HG03139 (cell line): ENCODE measurements at regions not wholly inside any gene's neighbourhood (a gene's known extent, or its start where the extent isn't known, plus 50 kb on each side); places are given as distances from the start of the nearest gene placed in this dataset.
"Not testable (repeated sequence)": the region's sequence is repeated elsewhere in the genome, so short reads cannot be mapped to it uniquely, and the experiment has no call there.

ENCODE experiments used
- ATAC-seq: cut with Tn5 transposase; IDR thresholded peaks from one replicate; pipeline ENCODE4 v1.9.1; 2021; ENCODE audit not compliant: unreplicated experiment

DNA sequence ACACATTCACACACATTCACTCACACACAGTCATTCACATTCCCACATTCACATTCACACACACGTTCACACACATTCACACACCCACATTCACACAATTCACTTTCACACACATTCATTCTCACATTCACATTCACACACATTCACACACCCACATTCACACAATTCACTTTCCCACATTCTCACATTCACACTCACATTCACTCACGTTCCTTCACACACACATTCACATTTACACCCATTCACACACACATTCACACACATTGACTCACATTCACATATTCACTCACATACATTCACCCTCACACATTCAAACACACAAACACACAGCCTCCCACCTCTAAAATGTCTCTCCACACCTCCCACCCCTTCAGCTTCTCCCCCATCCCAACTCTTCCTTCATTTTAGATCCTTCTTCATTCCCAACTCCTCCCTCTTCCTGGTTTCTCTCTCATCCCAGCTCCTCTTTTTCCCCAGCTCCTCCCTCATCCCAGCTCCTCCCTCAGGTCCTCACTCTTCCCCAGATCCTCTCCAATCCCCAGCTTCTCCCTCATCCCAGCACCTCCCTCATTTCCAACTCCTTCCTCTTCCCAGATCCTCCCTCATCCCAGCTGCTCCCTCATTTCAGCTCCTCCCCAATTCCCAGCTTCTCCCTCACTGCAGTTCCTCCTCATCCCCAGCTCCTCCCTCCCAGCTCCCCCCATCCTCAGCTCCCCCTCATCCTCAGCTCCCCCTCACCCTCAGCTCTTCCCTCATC lies 111.0 kb downstream of the FAM53A start:
- no peak for ATAC-seq

DNA sequence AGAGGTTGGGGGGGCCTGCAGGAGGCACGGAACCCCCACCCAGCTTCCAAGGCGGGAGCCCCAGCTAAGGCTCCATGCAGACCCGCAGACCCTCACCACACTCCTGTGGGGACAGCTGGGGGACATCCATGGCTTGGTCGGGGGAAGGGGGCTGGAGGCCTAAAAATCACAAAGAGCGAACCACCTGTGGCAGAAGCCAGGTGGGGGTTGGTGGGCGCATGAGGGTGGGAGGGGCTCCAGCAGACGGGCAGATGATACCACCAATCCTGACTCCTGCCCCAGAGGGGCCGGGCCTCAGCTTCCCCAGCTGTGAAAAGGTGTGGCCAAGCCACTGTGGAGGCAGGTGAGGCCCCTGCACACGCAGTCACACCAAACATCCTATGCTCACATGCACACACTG lies 111.6 kb downstream of the FAM53A start:
- no peak for ATAC-seq

DNA sequence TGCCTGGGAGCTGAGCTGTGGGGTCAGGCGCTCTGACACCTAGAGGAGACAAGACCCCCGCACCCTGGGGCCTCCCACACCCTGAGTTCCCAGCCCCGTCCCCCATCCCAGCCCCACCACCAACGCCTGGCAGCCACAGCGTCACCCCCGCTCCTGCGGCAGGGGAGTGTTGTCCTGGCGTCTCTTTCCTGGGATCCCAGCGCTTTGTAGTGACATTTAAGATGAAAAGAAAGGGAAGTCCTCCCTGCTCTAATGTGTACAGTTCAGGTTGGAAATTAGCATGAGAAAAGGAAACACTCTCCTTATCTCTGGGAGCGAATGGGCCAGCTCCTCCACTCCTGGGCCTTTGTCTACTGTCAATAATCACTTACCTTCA lies 112.1 kb downstream of the FAM53A start:
- ATAC-seq: no peak

DNA sequence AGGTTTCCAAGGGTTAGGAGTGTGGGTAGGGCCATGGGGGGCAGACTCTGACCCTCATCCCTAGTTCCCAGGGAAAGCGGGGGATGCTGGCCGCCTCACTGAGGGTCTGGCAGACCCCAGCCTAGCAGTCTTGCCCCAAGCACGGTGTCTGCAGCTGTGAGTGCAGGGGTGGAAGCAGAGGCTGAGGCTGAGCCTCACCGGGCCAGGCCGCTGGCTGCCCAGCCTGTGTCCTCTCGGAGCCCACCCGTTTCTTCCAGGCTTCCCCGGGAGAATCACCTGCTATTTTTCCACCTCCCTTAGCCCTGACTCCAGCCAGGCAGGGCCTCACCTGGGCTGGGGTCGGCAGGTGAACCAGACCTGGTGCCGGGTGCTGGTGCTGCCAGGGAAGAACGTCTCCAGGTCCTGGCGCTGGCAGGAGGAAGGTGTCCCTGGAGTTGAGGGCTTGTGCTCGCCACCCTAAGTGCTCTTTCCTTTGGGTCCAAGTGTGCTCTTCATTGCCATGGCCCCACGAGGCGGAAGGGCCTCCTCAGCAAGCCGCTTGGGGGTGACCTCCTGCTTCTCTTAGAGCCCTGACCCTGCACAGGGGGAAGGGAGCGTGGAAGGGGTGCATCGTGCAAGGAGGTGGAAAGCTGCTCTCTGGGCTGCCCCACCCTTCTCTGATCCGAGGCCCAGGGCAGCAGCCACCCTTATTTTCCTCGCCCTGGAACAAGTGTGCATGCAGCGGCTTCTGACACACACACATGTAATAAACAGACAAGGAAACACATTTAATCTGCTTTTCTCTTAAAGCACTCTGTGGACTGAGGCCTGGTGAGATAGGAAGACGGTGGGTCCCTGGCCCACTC lies 112.7 kb downstream of the FAM53A start:
- no peak for ATAC-seq

DNA sequence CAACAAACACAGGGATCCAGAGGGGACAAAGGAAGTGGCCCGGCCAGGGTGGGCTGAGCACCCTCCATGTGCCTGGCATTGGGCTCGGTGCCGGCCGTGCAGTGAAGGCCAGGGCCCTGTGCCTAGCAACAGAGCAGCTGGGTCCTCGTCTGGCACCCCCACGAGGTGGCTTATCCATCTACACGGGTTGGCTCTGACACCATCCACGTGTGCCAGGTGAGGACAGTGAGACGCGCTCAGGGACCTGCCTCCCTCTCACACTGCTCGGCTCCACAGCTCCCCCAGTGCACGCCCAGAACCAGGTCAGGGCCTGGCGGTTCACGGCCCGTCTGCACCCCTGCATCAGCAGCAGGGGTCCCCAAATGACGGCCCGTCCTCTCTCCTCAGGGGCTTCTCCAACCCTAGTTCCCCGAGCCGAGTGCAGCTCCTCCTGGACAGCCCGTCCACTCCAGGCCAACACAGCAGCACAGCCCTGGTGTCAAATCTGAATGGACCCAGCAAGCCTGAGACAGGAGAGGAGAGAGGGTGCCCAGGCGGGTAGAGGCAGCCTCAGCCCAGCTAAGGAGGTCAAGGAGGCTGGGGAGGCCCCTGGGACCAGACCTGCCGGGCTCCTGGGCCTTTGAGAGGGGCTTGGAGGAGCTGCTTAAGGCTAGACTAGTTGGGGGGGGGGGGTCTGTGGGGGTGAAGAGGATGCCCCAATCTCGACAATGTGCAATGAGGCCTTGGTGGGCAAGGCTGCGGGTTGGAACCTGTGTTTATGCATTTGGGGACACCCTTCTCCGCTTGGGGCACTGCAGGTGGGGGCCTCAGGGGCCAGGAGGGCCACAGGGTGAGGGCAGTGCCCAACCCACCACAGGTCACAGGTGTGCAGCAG lies 113.6 kb downstream of the FAM53A start:
- ATAC-seq: no peak

DNA sequence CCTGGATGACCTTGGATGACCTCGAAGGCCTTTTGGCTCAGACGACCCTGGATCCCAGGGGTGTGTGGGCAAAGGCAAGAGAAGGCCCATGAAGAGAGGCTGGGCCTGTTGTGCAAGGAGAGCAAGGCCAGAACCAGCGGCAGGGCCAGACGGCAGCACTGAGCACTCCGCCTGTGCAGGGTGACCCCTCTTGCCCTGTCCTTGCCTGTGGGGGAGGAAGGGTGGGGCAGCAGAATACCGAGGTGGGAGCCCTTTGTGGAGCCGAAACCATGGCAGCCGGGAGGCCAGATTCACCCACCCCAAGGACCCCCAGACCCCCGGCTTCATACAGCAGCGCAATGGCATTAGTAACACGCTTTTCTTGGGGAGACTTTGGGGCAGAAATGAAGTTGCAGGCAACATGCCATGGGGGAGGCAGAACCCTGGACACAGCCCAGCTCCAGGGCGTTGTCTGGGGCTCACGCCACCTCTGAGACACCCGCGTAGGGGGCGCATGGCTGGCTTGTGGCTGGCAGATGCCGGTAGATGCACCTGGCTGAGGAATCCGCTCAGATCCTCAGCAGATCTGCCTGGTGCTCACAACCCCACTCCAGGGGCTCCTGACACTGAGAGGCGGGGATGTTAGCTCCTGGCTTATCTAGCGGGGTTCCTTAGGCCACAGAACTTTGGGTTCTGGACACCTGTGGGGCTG lies 114.5 kb downstream of the FAM53A start:
- no peak for ATAC-seq

DNA sequence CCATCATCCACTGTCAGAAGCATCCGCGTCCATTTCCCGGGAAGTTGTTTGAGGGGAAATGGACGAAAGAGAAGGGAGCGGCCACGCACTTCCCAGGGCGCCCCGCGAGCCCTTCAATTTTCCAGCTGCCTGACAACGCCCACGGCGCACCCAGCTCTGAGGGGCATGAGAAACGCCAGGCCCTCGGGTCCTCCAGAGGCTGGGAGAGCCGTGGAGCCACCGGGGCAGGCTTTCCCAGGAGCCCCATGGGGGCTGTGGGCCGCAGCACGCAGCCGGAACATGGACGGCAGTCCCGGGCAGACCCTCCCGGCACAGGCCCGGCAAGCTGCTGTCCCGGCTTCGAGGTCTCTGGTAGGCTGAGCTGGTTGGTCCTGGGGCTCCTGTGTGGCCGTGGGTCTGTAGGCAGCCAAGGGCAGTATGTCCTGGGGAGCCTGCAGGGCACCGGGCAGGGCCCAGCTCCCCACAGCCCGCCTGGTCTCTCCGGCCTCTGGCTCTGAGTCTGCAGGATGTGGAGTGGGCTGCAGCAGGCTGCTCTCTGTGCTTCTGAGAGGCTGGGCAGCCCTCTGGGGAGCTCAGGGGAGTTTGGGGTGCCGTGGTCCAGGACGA lies 115.2 kb downstream of the FAM53A start:
- ATAC-seq: no peak

DNA sequence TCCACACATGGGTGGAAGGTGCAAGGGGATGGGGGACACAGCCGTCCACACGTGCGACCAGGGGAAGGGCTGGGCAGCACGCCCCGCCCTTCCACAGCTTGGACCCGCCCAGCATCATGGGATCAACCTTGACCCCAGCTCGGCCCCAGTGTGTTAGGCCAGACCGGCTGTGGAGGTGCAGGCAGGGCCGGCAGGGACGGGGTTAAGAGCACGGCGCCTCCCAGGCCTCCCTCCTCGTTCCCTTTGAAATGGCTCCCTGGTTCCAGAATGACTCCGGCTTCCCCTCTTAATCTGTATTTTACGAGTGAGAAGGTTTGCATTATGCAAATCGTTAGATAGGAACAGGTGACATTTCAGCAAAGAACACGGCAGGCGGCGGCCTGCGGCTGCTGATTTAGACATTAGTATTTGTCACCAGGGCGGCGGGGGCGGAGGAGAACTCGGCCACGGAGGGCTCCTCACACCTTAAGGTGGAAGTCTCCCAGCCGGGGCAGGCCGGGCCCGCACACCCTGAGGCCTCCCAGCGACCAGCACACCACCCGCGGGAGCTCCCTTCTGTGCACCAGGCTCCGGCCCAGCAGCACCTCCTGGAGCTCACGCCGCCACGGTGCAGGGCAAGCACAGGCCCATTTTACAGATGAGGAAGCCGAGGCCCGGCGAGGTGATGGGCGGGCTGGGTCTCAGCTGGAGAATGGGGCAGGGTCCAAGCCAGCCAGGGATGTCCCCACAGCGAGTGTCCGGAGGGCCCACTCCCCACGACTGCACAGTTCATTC lies 116.1 kb downstream of the FAM53A start:
- no peak for ATAC-seq

DNA sequence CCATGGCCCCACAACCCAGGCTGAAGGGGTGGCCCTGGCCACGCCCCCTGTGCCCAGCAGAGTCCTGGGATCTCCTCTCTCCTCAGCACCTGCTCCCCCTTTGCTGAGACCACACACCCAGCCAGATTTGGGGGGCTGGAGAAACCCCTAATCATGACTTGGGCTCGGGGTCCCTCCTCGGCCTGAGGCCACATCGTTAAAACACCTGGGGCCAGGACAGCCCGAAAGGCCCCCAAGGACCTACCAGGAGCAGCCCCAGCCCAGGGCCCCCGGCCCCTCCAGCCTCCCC lies 116.7 kb downstream of the FAM53A start:
- ATAC-seq: no peak

DNA sequence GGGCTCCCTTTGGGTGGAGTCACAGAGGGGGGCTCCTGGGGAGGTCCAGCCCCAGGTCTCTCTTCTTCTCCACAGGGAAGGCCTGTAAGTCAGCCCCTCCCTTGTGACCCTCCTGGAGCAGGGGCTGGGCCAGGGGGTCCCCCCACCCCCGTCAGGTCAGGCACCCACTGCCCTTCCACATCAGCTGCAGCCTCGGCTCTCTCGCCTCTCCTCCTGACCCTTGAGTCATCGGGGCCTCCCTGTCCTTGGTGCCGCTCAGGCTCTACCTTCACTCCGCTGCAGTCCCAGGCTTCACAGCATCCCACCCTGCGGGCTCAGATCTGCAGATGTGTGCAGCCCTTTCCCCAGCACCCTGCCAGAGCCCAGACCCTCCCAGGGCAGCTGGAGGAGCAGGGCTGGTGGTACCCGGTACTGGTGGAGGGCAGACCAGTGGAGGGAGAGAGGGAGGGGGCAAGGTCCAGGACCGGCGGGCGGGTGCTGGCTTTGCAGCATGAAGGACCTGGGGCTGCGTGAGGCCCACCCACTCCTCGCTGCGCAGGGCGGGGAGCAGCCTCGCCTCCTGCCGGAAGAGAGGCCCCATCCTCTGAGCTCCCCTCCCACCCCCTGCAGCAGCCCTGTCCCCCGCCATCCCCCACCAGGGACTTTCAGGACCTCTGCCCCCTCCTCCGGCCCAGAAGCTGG lies 117.1 kb downstream of the FAM53A start:
- no peak for ATAC-seq

DNA sequence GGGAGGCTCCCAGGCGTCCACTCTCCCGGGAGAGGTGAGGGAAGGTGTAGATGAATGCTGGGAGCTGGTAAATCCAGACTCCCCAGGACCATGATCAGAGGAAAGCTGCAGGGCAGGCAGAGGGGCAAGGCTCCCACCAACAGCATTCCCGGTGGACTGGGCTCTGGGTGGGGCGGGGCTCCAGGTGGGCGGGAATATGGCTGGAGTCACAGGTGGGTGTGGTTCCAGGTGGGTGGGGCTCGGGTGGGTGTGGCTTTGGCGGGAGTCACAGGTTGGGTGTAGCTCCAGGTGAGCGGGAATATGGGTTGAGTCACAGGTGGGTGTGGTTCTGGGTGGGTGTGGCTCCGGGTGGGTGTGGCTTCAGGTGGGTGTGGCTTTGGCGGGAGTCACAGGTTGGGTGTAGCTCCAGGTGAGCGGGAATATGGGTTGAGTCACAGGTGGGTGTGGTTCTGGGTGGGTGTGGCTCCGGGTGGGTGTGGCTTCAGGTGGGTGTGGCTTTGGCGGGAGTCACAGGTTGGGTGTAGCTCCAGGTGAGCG lies 117.7 kb downstream of the FAM53A start:
- ATAC-seq: not testable (repeated sequence)

DNA sequence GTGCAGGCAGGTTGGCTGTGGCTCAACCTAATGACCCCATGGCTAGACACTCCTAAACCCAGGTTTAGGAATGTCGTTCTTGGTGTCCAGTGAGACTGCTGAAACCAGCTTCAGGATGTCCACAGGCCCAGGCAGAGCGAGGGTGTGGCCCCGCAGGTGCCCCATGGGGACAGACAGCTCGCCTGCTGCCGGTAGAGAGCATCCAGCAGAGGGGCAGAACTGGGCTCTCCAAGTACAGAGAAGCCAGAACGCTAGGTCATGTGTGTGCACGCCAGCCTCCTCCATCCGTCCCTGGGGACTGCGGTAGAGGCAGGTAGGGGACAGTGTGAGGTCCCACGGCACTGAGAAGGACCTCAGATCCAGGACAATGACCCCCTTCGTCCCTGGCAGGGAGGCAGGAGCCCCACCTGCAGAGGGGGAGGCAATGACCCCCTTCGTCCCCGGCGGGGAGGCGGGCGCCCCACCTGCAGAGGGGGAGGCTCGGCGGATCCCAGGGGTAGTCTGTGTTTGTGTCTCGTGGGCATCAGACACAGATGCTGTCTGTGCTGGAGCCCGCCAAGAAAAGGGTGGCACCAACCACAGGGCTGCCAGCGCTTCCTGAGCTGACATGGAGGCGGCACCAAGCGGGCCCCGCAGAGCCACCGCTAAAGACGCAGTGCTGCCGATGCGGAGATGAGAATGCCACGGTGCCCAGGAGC lies 118.4 kb downstream of the FAM53A start:
- ATAC-seq: no peak

DNA sequence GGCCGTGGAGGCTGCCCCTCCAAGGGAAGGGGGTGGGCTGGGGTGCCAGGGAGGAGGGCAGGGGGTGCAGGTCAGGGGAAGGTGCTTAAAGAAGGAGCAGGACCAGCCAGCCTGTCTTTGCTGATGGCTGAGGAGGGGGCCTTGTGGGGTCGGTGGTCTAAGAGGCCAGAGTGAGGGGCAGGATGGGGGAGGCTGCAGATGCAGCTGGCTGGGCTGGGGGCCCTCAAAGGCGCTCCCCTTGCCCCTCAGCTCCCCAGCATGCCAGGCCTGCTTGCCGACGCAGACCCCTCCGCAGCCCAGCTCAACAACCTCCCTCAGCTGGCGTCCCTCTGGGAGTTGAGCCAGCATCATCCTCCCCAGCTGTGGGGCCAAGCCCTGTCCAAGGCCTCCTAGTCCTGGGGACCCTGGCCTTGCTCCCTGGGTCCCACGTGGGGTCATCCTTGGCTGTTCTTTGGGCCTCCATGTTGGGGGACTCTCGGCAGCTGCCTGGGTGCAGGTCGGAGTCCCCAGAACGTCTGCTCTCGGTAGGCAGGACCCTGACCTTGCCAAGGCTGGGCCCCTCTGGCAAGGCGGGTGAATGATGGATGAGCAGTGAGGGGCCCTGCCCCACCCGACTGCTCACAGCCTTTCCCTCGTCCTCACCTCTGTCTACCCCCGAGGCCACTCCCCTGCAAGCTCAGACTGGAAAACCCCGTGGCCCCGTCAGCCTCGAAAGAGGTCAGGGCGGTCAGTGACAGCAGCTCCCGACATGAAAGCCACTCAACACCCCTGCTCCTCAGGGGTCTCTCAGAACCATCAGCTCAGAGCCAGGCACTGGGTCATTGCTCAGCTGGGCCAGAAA lies 119.4 kb downstream of the FAM53A start:
- ATAC-seq: no peak

DNA sequence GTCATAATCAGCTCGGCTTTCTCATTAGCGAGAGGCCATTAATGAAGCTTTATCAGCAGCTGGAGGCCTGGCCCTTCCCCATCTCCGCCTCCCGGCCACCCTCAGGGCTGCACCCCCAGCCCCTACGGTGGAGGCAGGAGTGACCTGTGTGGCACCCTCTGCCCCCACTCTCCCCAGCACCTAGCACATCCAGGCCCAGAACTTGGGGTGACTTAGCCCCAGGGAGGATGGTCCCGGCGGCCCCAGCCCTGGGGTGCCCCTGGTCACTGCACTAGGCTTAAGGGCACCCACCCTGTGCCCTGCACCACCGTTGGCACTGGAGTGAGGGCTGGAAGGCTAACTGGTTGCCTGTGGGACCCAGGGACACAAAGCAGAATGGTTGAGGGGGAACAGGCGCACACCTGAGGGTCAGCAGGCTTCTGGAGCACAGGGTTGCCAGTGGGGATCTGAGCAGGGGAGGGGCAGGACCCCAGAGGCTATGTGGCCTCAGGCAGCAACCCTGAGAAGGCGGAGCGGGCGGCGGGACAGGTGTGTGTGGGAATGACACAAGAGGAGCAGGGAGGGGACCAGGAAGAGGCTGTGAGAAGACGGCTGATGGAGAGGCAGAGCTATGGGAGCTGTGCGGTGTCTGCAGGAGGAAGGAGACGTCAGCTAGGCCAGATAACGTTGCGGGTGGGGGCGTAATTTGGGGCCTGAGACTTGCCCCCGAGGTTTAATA lies 120.2 kb downstream of the FAM53A start:
- ATAC-seq: no peak

DNA sequence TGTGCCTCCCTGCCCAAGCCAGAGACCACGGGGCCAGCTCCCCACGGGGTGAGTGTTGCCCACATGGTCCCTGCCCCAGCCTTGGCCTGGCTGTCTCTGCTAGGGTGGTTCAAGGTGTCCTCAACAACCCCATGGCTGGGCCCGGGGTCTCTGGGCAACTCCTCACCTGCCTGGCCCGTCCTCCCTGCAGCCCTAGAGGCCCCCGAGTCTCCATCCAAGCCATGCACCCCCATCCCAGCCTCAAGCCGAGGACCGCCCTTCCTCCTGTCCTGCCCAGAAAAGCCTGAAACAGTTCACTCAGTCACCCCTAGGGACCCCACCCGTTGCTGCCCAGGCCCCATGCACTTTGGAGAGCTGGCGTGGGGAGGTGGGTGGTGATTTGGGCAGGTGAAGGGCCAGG lies 120.9 kb downstream of the FAM53A start:
- no peak for ATAC-seq

DNA sequence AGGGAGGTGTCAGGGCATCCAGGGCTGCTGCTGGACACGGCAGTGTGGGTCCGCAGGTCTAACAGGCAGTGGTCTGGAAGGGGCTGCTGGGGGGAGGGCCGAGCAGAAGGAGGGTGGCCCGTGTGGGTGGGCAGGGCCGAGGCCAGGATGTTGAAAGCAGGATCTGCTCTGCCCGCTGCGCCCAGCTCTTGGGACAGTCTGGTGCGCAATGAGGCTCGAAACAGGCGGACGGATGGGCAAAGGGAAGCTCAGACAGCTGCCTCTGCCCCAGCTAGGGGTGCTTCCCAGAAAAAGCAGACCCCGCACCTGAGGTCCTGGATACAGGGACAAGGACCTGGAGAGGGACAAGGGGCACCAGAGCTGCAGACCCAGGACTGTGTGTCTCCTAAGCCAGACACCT lies 121.3 kb downstream of the FAM53A start:
- ATAC-seq: no peak

DNA sequence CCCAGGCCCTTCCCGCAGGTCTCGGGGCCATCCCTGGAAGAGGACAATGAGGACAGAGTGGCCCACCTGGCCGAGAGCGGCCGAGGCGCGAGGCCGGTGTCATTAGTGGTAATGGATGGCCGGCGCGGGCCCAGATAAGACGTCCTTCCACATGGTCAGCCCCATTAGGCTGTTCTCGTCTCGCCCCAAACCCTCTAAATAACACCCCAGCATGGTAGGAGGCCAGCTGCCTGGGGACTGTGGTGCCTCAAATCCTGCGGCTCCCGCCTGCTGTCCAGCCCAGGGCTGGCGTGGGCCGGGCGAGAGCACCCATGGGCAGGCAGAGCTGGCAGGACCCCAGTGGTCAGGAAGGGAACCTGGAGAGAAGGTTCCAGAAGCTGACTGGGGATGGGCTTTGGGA lies 121.7 kb downstream of the FAM53A start:
- ATAC-seq: no peak
